CD4-positive, alpha-beta T cell treated with Interleukin-4 for 4 hours (primary cell): ENCODE measurements at regions not wholly inside any gene's neighbourhood (a gene's known extent, or its start where the extent isn't known, plus 50 kb on each side); places are given as distances from the start of the nearest gene placed in this dataset.
"Not testable (repeated sequence)": the region's sequence is repeated elsewhere in the genome, so short reads cannot be mapped to it uniquely, and the experiment has no call there.

Experiments used
- DNase-seq: peaks from one replicate; pipeline ENCODE4 v3.0.0-alpha.2; 2020

- DNase-seq: not testable (repeated sequence)
These were observed 75.3 kb upstream of the OR4F16 start for GRCh38 chr1:761791-762190.

GRCh38 chr1:771449-771848 is 85.0 kb upstream of the OR4F16 start:
- DNase-seq: not testable (repeated sequence)

- not testable (repeated sequence) for DNase-seq
These were observed 91.2 kb upstream of the OR4F16 start for GRCh38 chr1:777480-778180.

GRCh38 chr1:778451-779278 is 92.2 kb upstream of the OR4F16 start:
- peak; percentile 99 for DNase-seq

- DNase-seq: not testable (repeated sequence)
These were observed 93.2 kb upstream of the OR4F16 start for GRCh38 chr1:779621-780020.

- DNase-seq: no peak
These were observed 102.4 kb upstream of the OR4F16 start for GRCh38 chr1:788835-789234.

- DNase-seq: not testable (repeated sequence)
These were observed 103.2 kb upstream of the OR4F16 start for GRCh38 chr1:789606-790005.

- not testable (repeated sequence) for DNase-seq
These were observed 104.0 kb upstream of the OR4F16 start for GRCh38 chr1:790388-790930.

GRCh38 chr1:794310-794709 is 107.9 kb upstream of the OR4F16 start:
- DNase-seq: not testable (repeated sequence)

GRCh38 chr1:794918-795584 is 108.6 kb upstream of the OR4F16 start:
- DNase-seq: not testable (repeated sequence)

- DNase-seq: not testable (repeated sequence)
These were observed 111.2 kb upstream of the OR4F16 start for GRCh38 chr1:797649-798048.

GRCh38 chr1:800397-800796 is 113.9 kb upstream of the OR4F16 start:
- not testable (repeated sequence) for DNase-seq

GRCh38 chr1:804378-805115 is 118.1 kb upstream of the OR4F16 start:
- not testable (repeated sequence) for DNase-seq

GRCh38 chr1:805310-805709 is 118.4 kb upstream of the SAMD11 start:
- not testable (repeated sequence) for DNase-seq

- DNase-seq: not testable (repeated sequence)
These were observed 116.7 kb upstream of the SAMD11 start for GRCh38 chr1:807066-807465.

GRCh38 chr1:807699-808390 is 115.9 kb upstream of the SAMD11 start:
- not testable (repeated sequence) for DNase-seq

GRCh38 chr1:810949-811348 is 112.8 kb upstream of the SAMD11 start:
- DNase-seq: not testable (repeated sequence)

- not testable (repeated sequence) for DNase-seq
These were observed 111.1 kb upstream of the SAMD11 start for GRCh38 chr1:812535-813127.

GRCh38 chr1:814543-814942 is 109.2 kb upstream of the SAMD11 start:
- DNase-seq: not testable (repeated sequence)

- not testable (repeated sequence) for DNase-seq
These were observed 108.4 kb upstream of the SAMD11 start for GRCh38 chr1:815147-815922.
